ENCODE measurements at regions not wholly inside any gene's neighbourhood (a gene's known extent, or its start where the extent isn't known, plus 50 kb on each side); places are given as distances from the start of the nearest gene placed in this dataset.
"Not testable (repeated sequence)": the region's sequence is repeated elsewhere in the genome, so short reads cannot be mapped to it uniquely, and the experiment has no call there.

DNA sequence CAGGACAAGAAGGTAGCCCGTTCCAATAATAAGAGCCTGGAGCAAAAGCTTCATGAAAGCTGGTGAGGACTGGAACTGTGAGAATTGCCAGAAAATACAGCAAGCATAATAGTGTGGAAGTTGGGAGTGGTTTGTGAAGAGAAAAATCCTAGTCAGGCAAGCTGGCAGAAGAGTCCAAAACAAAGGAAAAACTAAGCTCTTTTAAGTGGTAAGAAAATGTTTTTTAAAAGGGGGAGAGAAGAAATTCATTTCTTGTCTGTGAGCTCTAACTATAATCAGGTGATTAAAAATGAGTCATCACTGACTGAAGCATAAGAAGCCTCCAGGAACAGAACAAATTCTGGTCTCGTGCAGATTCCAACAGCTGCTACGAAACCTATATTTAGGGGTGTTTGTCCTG lies 102.6 kb downstream of the CAAP1 start:
- DNase-seq, result no peak

DNA sequence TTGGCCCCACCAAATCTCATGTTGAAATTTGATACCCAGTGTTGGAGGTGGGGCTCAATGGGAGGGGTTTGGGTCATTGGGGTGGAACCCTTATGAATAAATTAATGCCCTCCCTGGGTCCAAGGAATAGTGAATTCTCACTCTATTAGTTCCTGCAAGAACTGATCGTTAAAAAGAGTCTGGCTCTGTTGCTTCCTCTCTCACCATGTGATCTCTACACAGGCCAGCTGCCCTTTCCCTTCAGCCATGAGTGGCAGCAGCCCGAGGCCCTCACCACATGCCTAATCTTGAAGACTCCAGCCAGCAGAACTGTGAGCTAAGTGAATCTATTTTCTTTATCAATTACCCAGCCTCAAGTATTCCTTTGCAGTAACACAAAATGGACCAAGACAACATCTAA lies 106.0 kb downstream of the CAAP1 start:
- DNase-seq, result no peak

DNA sequence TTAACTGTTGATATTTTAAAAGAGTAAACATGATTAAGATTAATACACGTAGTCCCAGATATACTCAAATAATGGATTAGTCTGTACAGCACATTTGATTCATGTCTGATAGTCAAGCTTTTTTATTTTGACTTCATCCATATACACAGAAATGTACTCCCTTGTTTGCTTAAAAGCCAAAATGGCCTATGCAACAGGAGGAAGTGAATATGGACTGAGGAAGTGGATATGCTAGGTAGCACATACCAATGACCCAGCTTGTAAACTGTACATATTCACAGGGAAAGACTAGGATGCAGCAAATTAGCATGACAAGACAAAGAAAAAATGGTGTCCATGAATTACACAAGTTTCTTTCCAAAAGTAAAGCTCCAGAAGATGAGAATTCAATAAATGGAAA lies 109.7 kb downstream of the CAAP1 start:
- DNase-seq, result no peak

GRCh38 chr9:26781906-26782305 lies 110.7 kb downstream of the CAAP1 start:
- no peak for DNase-seq

- not testable (repeated sequence) for DNase-seq
These were observed 112.3 kb downstream of the CAAP1 start for GRCh38 chr9:26780307-26780706.

DNA sequence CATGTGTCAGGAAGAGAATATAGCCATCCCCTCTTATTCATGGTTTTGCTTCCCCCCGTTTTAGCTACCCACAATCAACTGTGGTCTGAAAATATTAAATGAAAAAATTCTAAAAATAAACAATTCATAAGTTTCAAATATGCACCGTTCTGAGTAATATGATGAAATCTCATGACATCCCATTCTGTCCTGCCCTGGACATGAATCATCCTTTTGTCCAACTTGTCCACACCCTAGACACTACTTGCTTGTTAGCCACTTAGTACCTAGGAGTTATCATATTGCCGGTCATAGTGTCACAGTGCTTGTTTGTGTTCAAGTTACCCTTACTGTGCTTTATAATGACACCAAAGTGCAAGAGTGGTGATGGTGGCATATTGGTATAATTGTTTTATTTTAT lies 113.5 kb downstream of the CAAP1 start:
- no peak for DNase-seq

- DNase-seq, result no peak
These were observed 117.2 kb downstream of the CAAP1 start for GRCh38 chr9:26775391-26775790.

- DNase-seq, result no peak
These were observed 119.5 kb downstream of the CAAP1 start for GRCh38 chr9:26773056-26773455.

DNA sequence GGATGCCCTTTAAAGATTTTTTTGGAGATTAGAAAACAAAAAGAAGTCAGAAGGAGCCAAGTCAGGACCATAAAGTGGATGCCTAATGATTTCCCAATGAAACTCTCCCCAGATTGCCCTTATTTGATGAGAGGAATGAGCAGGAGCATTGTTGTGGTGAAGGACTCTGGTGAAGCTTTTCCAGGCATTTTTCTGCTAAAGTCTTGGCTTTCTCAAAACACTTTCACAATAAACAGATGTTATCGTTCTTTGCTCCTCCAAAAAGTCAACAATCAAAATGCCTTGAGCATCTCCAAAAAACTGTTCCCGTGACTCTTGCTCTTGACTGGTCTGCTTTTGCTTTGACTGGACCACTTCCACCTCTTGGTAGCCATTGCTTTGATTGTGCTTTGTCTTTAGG lies 121.8 kb downstream of the CAAP1 start:
- DNase-seq, result no peak

DNA sequence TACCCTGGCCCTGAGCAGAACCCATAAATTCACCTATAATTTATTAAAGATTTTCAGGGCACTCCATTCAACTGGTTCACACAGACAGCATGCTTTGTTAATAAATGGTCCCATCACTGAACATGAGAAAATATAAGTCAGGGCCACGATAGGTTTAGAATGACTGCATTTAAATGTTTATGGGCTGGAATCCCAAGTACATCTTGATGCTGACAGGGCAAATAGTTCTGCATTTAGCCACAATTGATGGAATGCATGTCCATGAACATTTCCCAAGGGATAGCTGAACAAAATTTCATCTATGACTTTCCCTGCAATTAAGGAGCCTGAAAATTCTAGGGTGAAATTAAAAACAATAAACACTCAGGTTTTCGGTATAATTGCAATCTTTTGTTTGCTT lies 124.5 kb downstream of the CAAP1 start:
- no peak for DNase-seq

- DNase-seq, result no peak
These were observed 131.9 kb downstream of the CAAP1 start for GRCh38 chr9:26760675-26761074.

GRCh38 chr9:26758655-26759054 lies 133.9 kb downstream of the CAAP1 start:
- no peak for DNase-seq

DNA sequence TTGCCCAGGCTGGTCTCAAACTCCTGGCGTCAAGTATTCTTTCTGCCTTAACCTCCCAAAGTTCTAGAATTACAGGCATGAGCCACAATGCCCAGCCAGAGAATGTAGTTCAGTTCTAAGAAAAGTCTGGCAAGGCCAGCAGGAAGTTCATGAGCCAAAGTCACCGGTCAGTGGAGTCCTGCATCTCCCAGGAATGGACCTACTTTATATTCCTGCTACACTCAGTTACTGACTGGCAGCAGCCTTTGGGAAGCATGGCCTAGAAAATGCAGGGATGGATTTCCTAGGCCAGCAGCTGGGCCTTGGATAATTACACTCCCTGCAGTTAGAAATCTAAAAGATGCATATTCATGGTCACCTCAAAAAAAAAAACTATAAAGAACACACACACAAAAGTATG lies 135.7 kb downstream of the CAAP1 start:
- DNase-seq, result no peak

DNA sequence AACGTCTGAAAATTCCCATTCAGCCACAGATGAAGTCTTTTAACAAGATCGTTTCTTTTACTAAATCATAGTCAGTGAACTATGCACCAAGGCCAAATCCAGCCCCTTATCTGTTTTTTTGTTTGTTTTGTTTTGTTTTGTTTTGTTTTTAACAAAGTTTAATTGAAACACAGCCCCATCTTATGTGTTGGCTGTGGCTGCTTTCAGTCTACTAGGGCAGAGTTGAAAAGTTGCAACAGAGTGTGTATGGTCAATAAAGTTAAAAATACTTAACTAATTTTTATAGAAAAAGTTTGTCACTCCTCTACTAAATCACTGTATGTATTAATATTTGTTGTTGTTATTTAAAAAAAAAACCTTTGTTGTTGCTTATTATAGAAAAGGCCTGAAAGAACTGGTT lies 137.1 kb downstream of the CAAP1 start:
- DNase-seq, result no peak

DNA sequence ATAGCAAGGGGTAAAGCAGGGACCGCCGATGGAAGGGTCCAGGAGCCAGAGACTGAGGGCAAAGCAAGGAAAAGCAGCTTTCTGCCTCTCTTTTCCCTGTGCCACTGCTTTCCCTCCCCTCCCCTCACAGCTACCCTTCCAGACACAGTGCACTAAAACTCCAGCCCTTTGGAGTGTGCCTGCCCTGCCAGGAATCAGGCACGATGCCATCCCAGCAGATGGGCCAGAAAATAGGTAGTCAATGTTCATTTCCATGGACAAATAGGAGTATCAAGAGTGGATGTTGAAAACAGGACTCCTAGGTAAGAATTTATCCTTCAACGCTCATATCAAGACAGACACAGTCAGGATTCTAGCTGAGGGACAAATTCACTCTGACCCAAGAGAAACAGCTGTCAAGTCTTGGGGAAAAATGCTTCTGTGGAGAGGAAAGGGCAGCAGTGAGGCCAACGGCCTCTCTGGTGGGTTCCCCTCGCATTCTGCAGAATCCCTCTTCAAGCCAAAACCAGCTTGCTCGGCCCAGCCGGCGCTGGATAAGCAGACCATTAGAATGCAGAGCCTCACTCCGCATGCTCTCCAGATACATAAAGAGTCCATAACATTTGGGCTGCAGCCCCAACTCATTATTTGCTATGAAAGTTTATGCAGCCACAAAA lies 138.0 kb downstream of the CAAP1 start:
- DNase-seq, result no peak

DNA sequence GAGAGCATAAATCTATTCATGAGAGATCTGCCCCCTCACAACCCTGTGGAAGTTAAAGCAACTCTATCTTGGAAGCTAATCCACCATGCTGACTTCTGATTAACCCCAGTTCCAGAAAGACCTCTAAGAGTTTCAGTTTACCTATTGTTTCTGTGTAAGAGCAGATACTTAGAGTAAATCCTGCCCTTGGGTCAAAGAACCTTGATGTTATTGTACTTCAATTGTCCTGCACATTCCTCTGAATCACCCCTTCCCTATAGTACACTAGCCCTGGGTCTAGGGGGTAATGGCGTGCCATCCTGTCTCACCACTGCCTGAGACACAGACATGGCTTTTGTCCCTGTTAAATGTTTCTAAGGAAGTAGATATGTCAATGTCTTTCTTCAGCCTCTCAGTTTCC lies 138.6 kb downstream of the CAAP1 start:
- no peak for DNase-seq

DNA sequence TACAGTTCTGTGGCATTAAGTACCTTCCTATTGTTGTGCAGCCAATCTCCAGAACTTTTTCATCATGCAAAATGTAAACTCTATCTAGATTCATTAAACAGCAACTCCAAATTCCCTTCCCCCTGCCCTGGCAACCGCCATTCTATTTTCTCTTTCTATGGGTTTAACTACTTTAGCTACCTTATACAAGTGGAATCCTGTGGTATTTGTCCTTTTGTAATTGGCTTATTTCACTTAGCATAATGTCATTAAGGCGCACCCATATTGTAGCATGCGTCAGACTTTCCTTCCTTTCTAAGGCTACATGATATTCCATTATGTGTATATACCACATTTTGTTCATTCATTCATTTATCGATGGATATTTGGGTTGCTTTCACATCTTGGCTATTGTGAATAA lies 142.4 kb downstream of the CAAP1 start:
- no peak for DNase-seq

DNA sequence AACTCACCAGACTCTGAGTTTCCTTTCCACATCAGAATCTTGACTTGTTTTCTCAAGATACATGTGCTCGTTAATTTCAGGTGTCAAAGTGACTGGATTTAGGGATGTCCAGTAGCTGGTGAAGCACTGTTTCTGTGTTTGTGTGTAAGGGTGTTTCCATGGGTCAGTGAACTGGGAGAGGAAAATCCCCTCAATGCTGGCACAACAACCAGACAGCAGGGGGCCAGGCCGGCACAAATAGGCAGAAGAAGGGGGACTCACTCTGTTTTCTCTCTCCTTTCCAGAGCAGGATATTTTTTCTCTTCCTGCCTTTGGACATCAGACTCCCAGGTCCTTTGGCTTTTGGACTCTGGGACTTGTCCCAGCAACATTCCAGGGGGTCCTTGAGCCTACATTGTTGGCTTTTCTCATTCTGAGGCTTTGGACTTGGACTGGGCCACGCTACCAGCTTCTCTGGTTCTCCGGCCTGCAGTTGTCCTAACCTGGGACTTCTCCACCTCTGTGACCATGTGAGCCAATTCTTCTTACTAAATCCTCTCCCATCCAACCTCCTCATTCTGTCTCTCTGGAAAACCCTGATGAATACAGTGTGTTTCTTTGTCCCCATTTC lies 144.0 kb downstream of the CAAP1 start:
- DNase-seq, result no peak

- no peak for DNase-seq
These were observed 145.0 kb downstream of the CAAP1 start for GRCh38 chr9:26747611-26748010.

DNA sequence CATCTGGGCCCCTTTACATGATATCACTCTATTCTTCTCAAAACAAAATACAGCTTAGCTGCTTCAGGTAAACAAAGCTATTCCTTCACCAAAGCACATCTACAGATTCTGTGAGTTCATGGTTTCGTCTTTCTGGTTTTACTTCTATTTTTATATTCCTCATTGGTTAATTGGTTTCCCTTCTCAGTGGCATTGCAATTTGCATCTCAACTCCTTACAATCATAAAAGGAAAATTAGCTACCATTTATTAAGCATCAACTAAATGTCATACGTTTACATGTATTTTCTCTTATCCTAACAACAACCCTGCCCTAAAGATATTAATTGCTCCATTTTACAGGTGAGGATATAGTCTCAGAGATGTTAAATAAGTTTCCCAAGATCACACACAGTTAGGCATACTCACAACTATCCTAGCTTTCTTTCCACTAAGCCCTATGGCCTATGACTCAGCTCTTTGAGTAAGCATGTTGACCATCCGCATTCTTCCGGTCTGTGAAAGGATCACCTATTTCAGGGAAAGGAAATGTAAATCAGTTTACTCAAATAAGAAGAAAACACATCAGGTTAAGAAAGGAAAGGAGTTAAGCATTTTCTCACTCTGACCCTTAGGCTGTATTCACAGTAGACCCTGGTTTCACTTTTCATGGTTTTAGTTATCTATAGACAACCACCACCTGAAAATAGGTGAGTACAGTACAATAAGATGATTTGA lies 146.1 kb downstream of the CAAP1 start:
- DNase-seq, result no peak

- DNase-seq, result no peak
These were observed 147.5 kb downstream of the CAAP1 start for GRCh38 chr9:26745111-26745510.

DNA sequence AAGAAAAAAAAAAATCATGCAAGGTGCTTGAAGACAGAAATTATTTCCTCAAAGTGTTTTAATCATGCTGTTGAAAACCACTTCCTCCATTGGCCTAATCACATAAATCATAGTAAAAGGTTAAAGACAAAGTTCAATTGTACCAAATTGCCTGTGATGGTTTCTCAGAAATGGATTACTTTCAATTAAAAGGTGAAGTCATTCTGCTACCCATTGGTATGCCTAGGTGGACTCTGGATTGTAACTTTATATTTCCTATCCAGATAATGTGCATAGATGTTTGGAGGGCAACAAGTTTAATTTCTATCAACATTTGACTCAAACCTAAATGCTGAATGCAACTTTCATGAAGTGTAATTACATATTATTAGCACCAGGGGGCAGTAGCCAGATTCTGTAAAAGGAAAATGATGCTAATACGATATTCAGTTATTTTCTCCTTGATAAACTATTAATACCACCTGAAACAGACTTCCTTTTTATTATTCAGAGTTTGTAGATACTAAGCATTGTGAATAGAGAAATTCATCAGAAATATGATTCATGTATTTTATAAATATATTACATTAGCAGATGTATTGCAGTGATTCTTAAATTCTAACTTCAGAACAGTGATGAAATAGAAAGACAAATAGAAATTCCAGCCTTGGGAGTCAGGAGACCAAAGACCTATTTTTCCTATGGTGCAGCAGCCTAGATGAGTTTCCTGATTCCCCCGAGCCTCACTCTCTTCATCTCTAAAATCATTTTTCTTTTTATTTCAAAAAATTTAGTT lies 148.2 kb downstream of the CAAP1 start:
- peak; percentile 5 for DNase-seq

DNA sequence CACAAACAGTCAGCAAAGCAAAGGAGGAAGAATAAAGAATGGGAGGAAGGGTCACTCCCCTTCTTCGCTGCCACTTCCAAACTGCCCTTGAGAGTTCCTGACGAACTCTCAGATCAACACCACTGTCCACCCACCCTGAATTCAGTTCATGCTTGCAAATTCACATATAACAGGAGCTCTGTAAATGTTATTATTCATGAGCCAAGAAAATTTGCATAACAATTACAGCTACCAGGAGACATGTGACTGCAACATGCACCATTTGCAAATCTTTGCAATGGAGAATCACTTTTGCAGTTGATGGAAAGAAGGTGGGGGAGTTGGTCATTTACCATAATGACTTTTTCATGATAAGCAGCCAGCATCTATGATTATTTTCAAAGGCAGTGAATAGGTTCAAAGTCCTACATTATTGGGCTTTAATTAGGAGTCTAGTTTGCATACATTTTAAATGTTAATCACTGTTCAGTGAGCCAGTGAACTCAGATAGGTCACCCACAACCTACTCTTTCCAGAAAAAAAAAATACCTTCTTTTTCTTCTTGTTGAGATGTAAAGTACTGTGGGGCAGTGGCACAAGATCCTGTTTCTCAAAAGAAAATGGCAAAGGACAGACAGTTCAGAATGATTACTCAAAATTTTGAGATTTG lies 149.7 kb downstream of the CAAP1 start:
- DNase-seq, result no peak

Data from NCI-H345 (cell line).